Keratinocyte (primary cell): ENCODE measurements at regions not wholly inside any gene's neighbourhood (a gene's known extent, or its start where the extent isn't known, plus 50 kb on each side); places are given as distances from the start of the nearest gene placed in this dataset.

ENCODE experiments used
- EZH2 ChIP-seq: IDR thresholded peaks from one replicate; pipeline ENCODE4 v1.6.1; 2012; ENCODE audit warnings: inconsistent platforms, mild to moderate bottlenecking, low read length, moderate library complexity
- TF ChIP-seq, protein P1 (sequence below), 3 experiments: IDR thresholded peaks in 1 of 3; conservative IDR thresholded peaks in 1 of 3; optimal IDR thresholded peaks in 1 of 3; 2 replicates in 2 of 3; 3 replicates in 1 of 3; pipeline versions ENCODE3 to v1.5.1; 2011; ENCODE audit warnings: low read length in 3 of 3, mild to moderate bottlenecking in 3 of 3, moderate library complexity in 2 of 3, control low read depth in 1 of 3, inconsistent platforms in 1 of 3; ENCODE audit not compliant: insufficient read depth in 2 of 3; ENCODE audit errors: extremely low read depth in 1 of 3

DNA sequence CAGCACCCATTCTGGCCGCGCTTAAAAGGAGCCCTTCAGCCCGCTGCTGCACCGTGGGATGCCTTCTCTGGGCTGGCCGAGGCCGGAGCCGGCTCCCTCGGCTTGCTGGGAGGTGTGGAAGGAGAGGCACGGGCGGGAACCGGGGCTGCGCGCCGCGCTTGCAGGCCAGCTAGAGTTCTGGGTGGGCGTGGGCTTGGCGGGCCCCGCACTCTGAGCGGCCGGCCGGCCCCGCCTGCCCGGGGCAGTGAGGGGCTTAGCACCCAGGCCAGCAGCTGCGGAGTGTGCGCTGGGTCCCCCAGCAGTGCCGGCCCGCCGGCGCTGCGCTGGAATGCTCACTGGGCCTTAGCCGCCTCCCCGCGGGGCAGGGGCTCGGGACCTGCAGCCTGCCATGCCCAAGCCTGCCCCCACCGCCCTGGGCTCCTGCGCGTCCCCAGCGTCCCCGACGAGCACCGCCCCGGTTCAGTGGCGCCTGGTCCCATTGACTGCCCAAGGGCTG lies 111.3 kb downstream of the PCDH18 start:
- TF ChIP-seq EZH2 = no peak
- TF ChIP-seq, protein P1, sequence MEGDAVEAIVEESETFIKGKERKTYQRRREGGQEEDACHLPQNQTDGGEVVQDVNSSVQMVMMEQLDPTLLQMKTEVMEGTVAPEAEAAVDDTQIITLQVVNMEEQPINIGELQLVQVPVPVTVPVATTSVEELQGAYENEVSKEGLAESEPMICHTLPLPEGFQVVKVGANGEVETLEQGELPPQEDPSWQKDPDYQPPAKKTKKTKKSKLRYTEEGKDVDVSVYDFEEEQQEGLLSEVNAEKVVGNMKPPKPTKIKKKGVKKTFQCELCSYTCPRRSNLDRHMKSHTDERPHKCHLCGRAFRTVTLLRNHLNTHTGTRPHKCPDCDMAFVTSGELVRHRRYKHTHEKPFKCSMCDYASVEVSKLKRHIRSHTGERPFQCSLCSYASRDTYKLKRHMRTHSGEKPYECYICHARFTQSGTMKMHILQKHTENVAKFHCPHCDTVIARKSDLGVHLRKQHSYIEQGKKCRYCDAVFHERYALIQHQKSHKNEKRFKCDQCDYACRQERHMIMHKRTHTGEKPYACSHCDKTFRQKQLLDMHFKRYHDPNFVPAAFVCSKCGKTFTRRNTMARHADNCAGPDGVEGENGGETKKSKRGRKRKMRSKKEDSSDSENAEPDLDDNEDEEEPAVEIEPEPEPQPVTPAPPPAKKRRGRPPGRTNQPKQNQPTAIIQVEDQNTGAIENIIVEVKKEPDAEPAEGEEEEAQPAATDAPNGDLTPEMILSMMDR (optimal IDR thresholded peaks at IDR 0.05 in 1 of 3, IDR thresholded peaks at IDR 0.05 in 1 of 3, conservative IDR thresholded peaks at IDR 0.05 in 1 of 3; ENCODE audit: extremely low read depth in 1 of 3, insufficient read depth in 2 of 3, low read length in 3 of 3) = no peak
